ENCODE measurements at regions not wholly inside any gene's neighbourhood (a gene's known extent, or its start where the extent isn't known, plus 50 kb on each side); places are given as distances from the start of the nearest gene placed in this dataset.

DNA sequence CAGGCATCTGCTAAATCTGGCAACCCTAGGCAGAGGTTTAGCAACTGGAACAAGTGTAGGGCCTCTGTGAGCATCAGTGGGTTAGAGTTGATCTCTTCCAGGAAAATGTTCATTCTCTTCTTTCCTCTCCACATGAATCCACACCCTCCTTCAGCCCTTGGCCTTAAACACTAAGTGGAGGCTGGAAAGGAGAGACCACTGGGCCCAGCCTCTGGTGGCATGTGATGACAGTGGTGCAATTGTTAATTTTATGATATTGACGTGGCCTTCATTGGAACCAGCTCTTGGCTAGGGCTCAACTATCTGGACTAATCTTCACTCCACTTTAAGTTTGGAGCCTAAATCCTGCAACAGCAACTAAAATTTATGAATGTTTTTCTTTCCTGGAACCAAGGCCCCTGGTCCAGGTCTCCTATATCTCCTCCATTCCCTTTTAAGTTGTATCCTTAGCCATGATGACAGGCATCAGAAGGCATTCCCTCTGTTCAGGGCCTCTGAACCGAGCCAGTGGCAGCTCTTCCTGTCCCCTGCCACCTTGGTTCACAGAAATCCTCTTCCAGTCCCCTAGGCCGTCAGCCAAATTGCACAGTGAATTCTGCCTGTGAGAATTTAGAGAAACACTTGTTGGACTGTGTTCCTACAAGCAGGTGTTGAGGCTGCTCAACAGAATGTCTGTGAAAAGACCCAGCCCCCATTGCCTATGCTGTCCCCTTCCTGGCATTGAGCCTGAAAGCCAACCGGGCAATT lies 132.2 kb downstream of the PSMG1 start (continued):
- TF ChIP-seq, protein P1, sequence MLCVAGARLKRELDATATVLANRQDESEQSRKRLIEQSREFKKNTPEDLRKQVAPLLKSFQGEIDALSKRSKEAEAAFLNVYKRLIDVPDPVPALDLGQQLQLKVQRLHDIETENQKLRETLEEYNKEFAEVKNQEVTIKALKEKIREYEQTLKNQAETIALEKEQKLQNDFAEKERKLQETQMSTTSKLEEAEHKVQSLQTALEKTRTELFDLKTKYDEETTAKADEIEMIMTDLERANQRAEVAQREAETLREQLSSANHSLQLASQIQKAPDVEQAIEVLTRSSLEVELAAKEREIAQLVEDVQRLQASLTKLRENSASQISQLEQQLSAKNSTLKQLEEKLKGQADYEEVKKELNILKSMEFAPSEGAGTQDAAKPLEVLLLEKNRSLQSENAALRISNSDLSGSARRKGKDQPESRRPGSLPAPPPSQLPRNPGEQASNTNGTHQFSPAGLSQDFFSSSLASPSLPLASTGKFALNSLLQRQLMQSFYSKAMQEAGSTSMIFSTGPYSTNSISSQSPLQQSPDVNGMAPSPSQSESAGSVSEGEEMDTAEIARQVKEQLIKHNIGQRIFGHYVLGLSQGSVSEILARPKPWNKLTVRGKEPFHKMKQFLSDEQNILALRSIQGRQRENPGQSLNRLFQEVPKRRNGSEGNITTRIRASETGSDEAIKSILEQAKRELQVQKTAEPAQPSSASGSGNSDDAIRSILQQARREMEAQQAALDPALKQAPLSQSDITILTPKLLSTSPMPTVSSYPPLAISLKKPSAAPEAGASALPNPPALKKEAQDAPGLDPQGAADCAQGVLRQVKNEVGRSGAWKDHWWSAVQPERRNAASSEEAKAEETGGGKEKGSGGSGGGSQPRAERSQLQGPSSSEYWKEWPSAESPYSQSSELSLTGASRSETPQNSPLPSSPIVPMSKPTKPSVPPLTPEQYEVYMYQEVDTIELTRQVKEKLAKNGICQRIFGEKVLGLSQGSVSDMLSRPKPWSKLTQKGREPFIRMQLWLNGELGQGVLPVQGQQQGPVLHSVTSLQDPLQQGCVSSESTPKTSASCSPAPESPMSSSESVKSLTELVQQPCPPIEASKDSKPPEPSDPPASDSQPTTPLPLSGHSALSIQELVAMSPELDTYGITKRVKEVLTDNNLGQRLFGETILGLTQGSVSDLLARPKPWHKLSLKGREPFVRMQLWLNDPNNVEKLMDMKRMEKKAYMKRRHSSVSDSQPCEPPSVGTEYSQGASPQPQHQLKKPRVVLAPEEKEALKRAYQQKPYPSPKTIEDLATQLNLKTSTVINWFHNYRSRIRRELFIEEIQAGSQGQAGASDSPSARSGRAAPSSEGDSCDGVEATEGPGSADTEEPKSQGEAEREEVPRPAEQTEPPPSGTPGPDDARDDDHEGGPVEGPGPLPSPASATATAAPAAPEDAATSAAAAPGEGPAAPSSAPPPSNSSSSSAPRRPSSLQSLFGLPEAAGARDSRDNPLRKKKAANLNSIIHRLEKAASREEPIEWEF (IDR thresholded peaks at IDR 0.05; ENCODE audit: insufficient replicate concordance, low read depth, low read length) = no peak
- no peak for TF ChIP-seq YY1 (IDR thresholded peaks at IDR 0.05; ENCODE audit: low read depth, low read length)
- no peak for TF ChIP-seq MYB (IDR thresholded peaks at IDR 0.05; ENCODE audit: borderline replicate concordance, low read depth, low read length)

DNA sequence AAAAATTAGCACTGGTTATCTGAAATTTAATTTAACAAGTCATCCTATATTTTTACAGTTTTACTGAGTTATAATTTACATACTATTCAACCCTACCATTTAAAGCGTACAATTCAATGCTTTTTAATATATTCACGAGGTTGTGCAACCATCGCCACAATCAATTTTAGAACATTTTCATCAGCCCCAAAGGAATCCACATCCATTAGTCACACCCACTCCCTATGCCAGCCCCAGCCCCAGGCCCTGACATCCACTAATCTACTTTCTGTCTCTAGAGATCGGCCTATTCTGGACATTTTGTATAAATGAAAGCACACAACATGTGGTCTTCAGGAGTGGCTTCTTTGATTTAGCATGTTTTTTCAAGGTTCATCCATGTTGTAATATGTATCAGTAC lies 134.7 kb downstream of the PSMG1 start:
- H2AFZ ChIP-seq (ENCODE audit: control insufficient read depth, low read depth, low read length) = no peak overlapping the region
- intact Hi-C loops (cut with micrococcal nuclease; ENCODE audit: unreplicated experiment) (no loop called here), in situ Hi-C loops (cut with MboI) (no loop called here)
- H3K4me2 ChIP-seq (ENCODE audit: control insufficient read depth, insufficient read depth) = no peak overlapping the region
- SMC1A ChIA-PET (ENCODE audit: uncharacterized antibody, unreplicated experiment) = no interaction called here
- POLR2A ChIA-PET = no interaction called here
- no TSS peak for BruUV-seq (replicated peaks)
- H3K36me3 ChIP-seq (ENCODE audit: control insufficient read depth in 2 of 2, insufficient read depth in 2 of 2, low read length in 1 of 2) = no peaks in the 10 kb centered on the region
- H3K27ac ChIP-seq (ENCODE audit: control insufficient read depth, insufficient read depth) = no peak overlapping the region
- H3K79me2 ChIP-seq (ENCODE audit: control insufficient read depth, insufficient read depth, low read length) = no peaks in the 10 kb centered on the region
- no peaks in the 10 kb centered on the region for H3K4me1 ChIP-seq (ENCODE audit: control insufficient read depth, insufficient read depth, low read length)
- CTCF ChIA-PET = no interaction called here
- FAIRE-seq (no peak), DNase-seq (ENCODE audit: low read depth, low spot score) (no peak), ATAC-seq (no peak)
- no peaks in the 10 kb centered on the region for H4K20me1 ChIP-seq (ENCODE audit: control insufficient read depth, insufficient read depth)
- no peak overlapping the region for H3K4me3 ChIP-seq
- H3K27me3 ChIP-seq (replicated peaks in 1 of 2; ENCODE audit: control insufficient read depth in 2 of 2, insufficient read depth in 2 of 2, low read length in 1 of 2) = no peaks in the 10 kb centered on the region
- no peaks in the 10 kb centered on the region for H3K9me3 ChIP-seq (replicated peaks; ENCODE audit: control insufficient read depth, insufficient read depth, low read length)
- H3K9ac ChIP-seq (ENCODE audit: control insufficient read depth, insufficient read depth, low read length) = no peak overlapping the region
- RAD21 ChIA-PET (ENCODE audit: unreplicated experiment) = no interaction called here
- WGBS (ENCODE audit: insufficient coverage, insufficient replicate concordance, low lambda C conversion rate, missing lambda C conversion rate) = 63% methylated on average over 4 of the region's 4 CpGs
- TF ChIP-seq SMARCA5 (IDR thresholded peaks at IDR 0.05) (no peak), KAT2A (conservative IDR thresholded peaks at IDR 0.05; ENCODE audit: control insufficient read depth, low read depth, low read length) (no peak), CBFB (IDR thresholded peaks at IDR 0.05; ENCODE audit: low read depth) (no peak)
- TF ChIP-seq, protein P2, sequence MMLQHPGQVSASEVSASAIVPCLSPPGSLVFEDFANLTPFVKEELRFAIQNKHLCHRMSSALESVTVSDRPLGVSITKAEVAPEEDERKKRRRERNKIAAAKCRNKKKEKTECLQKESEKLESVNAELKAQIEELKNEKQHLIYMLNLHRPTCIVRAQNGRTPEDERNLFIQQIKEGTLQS (IDR thresholded peaks at IDR 0.05; ENCODE audit: borderline replicate concordance, extremely low read depth, low read depth, low read length) = no peak
- TF ChIP-seq, protein P3, sequence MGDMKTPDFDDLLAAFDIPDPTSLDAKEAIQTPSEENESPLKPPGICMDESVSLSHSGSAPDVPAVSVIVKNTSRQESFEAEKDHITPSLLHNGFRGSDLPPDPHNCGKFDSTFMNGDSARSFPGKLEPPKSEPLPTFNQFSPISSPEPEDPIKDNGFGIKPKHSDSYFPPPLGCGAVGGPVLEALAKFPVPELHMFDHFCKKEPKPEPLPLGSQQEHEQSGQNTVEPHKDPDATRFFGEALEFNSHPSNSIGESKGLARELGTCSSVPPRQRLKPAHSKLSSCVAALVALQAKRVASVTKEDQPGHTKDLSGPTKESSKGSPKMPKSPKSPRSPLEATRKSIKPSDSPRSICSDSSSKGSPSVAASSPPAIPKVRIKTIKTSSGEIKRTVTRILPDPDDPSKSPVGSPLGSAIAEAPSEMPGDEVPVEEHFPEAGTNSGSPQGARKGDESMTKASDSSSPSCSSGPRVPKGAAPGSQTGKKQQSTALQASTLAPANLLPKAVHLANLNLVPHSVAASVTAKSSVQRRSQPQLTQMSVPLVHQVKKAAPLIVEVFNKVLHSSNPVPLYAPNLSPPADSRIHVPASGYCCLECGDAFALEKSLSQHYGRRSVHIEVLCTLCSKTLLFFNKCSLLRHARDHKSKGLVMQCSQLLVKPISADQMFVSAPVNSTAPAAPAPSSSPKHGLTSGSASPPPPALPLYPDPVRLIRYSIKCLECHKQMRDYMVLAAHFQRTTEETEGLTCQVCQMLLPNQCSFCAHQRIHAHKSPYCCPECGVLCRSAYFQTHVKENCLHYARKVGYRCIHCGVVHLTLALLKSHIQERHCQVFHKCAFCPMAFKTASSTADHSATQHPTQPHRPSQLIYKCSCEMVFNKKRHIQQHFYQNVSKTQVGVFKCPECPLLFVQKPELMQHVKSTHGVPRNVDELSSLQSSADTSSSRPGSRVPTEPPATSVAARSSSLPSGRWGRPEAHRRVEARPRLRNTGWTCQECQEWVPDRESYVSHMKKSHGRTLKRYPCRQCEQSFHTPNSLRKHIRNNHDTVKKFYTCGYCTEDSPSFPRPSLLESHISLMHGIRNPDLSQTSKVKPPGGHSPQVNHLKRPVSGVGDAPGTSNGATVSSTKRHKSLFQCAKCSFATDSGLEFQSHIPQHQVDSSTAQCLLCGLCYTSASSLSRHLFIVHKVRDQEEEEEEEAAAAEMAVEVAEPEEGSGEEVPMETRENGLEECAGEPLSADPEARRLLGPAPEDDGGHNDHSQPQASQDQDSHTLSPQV (IDR thresholded peaks at IDR 0.05) = no peak
- TF ChIP-seq, protein P4, sequence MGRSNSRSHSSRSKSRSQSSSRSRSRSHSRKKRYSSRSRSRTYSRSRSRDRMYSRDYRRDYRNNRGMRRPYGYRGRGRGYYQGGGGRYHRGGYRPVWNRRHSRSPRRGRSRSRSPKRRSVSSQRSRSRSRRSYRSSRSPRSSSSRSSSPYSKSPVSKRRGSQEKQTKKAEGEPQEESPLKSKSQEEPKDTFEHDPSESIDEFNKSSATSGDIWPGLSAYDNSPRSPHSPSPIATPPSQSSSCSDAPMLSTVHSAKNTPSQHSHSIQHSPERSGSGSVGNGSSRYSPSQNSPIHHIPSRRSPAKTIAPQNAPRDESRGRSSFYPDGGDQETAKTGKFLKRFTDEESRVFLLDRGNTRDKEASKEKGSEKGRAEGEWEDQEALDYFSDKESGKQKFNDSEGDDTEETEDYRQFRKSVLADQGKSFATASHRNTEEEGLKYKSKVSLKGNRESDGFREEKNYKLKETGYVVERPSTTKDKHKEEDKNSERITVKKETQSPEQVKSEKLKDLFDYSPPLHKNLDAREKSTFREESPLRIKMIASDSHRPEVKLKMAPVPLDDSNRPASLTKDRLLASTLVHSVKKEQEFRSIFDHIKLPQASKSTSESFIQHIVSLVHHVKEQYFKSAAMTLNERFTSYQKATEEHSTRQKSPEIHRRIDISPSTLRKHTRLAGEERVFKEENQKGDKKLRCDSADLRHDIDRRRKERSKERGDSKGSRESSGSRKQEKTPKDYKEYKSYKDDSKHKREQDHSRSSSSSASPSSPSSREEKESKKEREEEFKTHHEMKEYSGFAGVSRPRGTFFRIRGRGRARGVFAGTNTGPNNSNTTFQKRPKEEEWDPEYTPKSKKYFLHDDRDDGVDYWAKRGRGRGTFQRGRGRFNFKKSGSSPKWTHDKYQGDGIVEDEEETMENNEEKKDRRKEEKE (IDR thresholded peaks at IDR 0.05) = no peak

Data from GM12878 (cell line).